Ovary (tissue), 7 donors: ENCODE measurements at regions not wholly inside any gene's neighbourhood (a gene's known extent, or its start where the extent isn't known, plus 50 kb on each side); places are given as distances from the start of the nearest gene placed in this dataset.

ENCODE experiments used
- DNase-seq, 5 donors: peaks; one replicate each; pipeline ENCODE4 v3.0.0-alpha.2; 2019 to 2020
- H3K27ac ChIP-seq, 2 donors: fragments of 200-600 bp; one replicate each; pipeline versions ENCODE4 v1.5.1 to v1.8.0; 2019 to 2022
- H3K27me3 ChIP-seq: fragments of 200-600 bp; one replicate; pipeline ENCODE4 v1.8.0; 2022
- H3K36me3 ChIP-seq: fragments of 200-600 bp; sonication (generic); one replicate; pipeline ENCODE4 v1.5.1; 2019
- H3K4me1 ChIP-seq: one replicate; pipeline ENCODE4 v1.8.1; 2013; ENCODE audit warnings: mild to moderate bottlenecking, moderate library complexity; ENCODE audit not compliant: insufficient read depth
- H3K4me3 ChIP-seq: fragments of 200-600 bp; sonication (generic); one replicate; pipeline ENCODE4 v1.5.1; 2017
- H3K9me3 ChIP-seq, 2 donors: fragments of 200-600 bp in 1 of 2; sonication (generic) in 1 of 2; one replicate each; pipeline versions ENCODE4 v1.5.1 to v1.8.1; 2013 to 2019; ENCODE audit warnings: mild to moderate bottlenecking in 1 of 2, moderate library complexity in 1 of 2
- EP300 ChIP-seq: sonication (generic); formaldehyde crosslinking; IDR thresholded peaks from one replicate; pipeline ENCODE4 v1.6.1; 2017; ENCODE audit warnings: antibody characterized with exemption
- POLR2A ChIP-seq: fragments of 450-650 bp; IDR thresholded peaks from one replicate; pipeline ENCODE4 v1.6.1; 2017; ENCODE audit warnings: antibody characterized with exemption, mild to moderate bottlenecking, moderate library complexity
- WGBS, 3 donors: extraction: QIAGEN DNeasy Blood & Tissue Kit in 1 of 3; methylation state at CpG; one replicate each; pipeline versions ENCODE4 v1.1.5 to v1.1.7; 2013 to 2017; 5-methylcytosine and 5-hydroxymethylcytosine counted together
- intact Hi-C, 4 donors: fragments of 100-400 bp; cut with DNase I; formaldehyde crosslinking; loops; one replicate each; pipeline versions ENCODE4 v1.11.0 to v1.15.1; 2022 to 2023
- TF ChIP-seq, protein P1 (sequence below), 3 donors: fragments of 450-650 bp in 2 of 3; fragments of 200-600 bp in 1 of 3; IDR thresholded peaks; one replicate each; pipeline versions ENCODE4 v1.5.1 to v1.8.0; 2016 to 2022; ENCODE audit warnings: antibody characterized with exemption in 3 of 3, mild to moderate bottlenecking in 1 of 3
- donor health status: DM: no; HTN: no; CAD: no; lungs with moderate emphysema.
- donor health status: DM: no; HTN: no; CAD: no.
- donor health status: Bipolar disorder and iron deficiency.
- donor health status: DM: no; HTN: no; CAD: no.
- donor health status: DM: yes; HTN: yes; CAD: no.

DNA sequence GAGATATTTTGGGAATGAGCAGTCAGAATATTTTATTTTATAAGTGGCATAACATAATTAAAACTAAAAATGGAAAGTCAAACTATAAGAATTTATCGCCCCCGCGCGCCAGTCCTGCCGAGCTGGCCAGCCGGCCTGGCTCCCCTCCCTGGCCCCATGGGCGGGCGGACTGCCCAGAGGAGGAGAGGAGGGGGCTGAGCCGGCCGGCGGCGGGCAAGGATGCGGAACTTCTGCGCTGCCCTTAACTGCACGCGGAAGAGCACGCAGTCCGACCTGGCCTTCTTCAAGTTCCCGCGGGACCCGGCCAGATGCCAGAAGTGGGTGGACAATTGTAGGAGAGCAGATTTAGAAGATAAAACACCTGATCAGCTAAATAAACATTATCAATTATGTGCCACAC lies 96.8 kb downstream of the DKK1 start:
- H3K4me3 ChIP-seq = no peak overlapping the region
- H3K36me3 ChIP-seq = no peaks in the 10 kb centered on the region
- 83 to 85% (median 85%) methylated on average over 21 of the region's 21 CpGs for WGBS, 3 donors
- H3K4me1 ChIP-seq = no peaks in the 10 kb centered on the region
- no peaks in the 10 kb centered on the region for H3K9me3 ChIP-seq
- DNase-seq = no peak
- TF ChIP-seq EP300 (no peak), POLR2A (no peak)
- TF ChIP-seq, protein P1, sequence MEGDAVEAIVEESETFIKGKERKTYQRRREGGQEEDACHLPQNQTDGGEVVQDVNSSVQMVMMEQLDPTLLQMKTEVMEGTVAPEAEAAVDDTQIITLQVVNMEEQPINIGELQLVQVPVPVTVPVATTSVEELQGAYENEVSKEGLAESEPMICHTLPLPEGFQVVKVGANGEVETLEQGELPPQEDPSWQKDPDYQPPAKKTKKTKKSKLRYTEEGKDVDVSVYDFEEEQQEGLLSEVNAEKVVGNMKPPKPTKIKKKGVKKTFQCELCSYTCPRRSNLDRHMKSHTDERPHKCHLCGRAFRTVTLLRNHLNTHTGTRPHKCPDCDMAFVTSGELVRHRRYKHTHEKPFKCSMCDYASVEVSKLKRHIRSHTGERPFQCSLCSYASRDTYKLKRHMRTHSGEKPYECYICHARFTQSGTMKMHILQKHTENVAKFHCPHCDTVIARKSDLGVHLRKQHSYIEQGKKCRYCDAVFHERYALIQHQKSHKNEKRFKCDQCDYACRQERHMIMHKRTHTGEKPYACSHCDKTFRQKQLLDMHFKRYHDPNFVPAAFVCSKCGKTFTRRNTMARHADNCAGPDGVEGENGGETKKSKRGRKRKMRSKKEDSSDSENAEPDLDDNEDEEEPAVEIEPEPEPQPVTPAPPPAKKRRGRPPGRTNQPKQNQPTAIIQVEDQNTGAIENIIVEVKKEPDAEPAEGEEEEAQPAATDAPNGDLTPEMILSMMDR (IDR thresholded peaks at IDR 0.05) = no peak
- intact Hi-C loops = no loop called here
- no peaks in the 10 kb centered on the region for H3K27me3 ChIP-seq
- H3K27ac ChIP-seq = no peak overlapping the region

- Histone ChIP-seq H3K4me3 (no peak overlapping the region), H3K4me1 (no peaks in the 10 kb centered on the region), H3K9me3 (no peaks in the 10 kb centered on the region), H3K27ac (no peak overlapping the region), H3K27me3 (no peaks in the 10 kb centered on the region), H3K36me3 (no peaks in the 10 kb centered on the region)
- TF ChIP-seq, protein P1 (IDR thresholded peaks at IDR 0.05) = no peak
- intact Hi-C loops = no loop called here
- DNase-seq = no peak
Observed at GRCh38 chr10:52419281-52419680, 105.2 kb downstream of the DKK1 start.

- DNase-seq = no peak
- intact Hi-C loops = no loop called here
- WGBS, 3 donors = 60 to 66% (median 60%) methylated on average over 4 of the region's 4 CpGs
Observed at GRCh38 chr10:52420656-52421055, 106.6 kb downstream of the DKK1 start.

GRCh38 chr10:52423369-52423768 lies 109.3 kb downstream of the DKK1 start:
- no peak for TF ChIP-seq EP300
- no peak for TF ChIP-seq POLR2A
- TF ChIP-seq, protein P1 (IDR thresholded peaks at IDR 0.05) = no peak
- no peaks in the 10 kb centered on the region for H3K9me3 ChIP-seq
- 74 to 85% (median 84%) methylated on average over 4 of the region's 4 CpGs for WGBS, 3 donors

More at GRCh38 chr10:52420656-52421055, 106.6 kb downstream of the DKK1 start:
- no peaks in the 10 kb centered on the region for H3K4me1 ChIP-seq
- H3K36me3 ChIP-seq = no peaks in the 10 kb centered on the region
- H3K9me3 ChIP-seq = no peaks in the 10 kb centered on the region
- H3K27me3 ChIP-seq = no peaks in the 10 kb centered on the region
- H3K4me3 ChIP-seq = no peak overlapping the region
- TF ChIP-seq EP300 (no peak), POLR2A (no peak)
- TF ChIP-seq, protein P1 (IDR thresholded peaks at IDR 0.05) = no peak
- H3K27ac ChIP-seq = no peak overlapping the region

GRCh38 chr10:52424341-52424740 lies 110.3 kb downstream of the DKK1 start:
- no peak for DNase-seq
- Histone ChIP-seq H3K4me3 (no peak overlapping the region), H3K27ac (no peak overlapping the region), H3K9me3 (no peaks in the 10 kb centered on the region), H3K4me1 (no peaks in the 10 kb centered on the region), H3K27me3 (no peaks in the 10 kb centered on the region), H3K36me3 (no peaks in the 10 kb centered on the region)
- WGBS, 3 donors = 71 to 74% (median 73%) methylated on average over 3 of the region's 3 CpGs
- intact Hi-C loops = no loop called here
- TF ChIP-seq EP300 (no peak), POLR2A (no peak)
- TF ChIP-seq, protein P1 (IDR thresholded peaks at IDR 0.05) = no peak

More at GRCh38 chr10:52423369-52423768, 109.3 kb downstream of the DKK1 start:
- no peak for DNase-seq
- H3K4me3 ChIP-seq = no peak overlapping the region
- no peaks in the 10 kb centered on the region for H3K27me3 ChIP-seq
- H3K36me3 ChIP-seq = no peaks in the 10 kb centered on the region
- H3K27ac ChIP-seq = no peak overlapping the region
- intact Hi-C loops = no loop called here
- H3K4me1 ChIP-seq = no peaks in the 10 kb centered on the region
